IPS DF 6.9 (cell line): ENCODE measurements at regions not wholly inside any gene's neighbourhood (a gene's known extent, or its start where the extent isn't known, plus 50 kb on each side); places are given as distances from the start of the nearest gene placed in this dataset.
"Not testable (repeated sequence)": the region's sequence is repeated elsewhere in the genome, so short reads cannot be mapped to it uniquely, and the experiment has no call there.

Source experiments
- DNase-seq: peaks from one replicate; pipeline ENCODE4 v3.0.0-alpha.2; 2013; ENCODE audit warnings: low read depth, low spot score
- H3K27ac ChIP-seq: one replicate; pipeline ENCODE4 v1.5.1; 2013; ENCODE audit warnings: low read length, control low read depth
- H3K27me3 ChIP-seq: 2 replicates; pipeline ENCODE4 v1.6.1; 2013; ENCODE audit warnings: mild to moderate bottlenecking, low read length; ENCODE audit not compliant: control insufficient read depth, insufficient read depth
- H3K36me3 ChIP-seq: 2 replicates; pipeline ENCODE4 v1.6.1; 2013; ENCODE audit warnings: low read length; ENCODE audit not compliant: control insufficient read depth, insufficient read depth
- H3K4me1 ChIP-seq: 2 replicates; pipeline ENCODE4 v1.6.1; 2013; ENCODE audit warnings: low read length; ENCODE audit not compliant: control insufficient read depth, insufficient read depth
- H3K4me3 ChIP-seq: 2 replicates; pipeline ENCODE4 v1.5.1; 2013; ENCODE audit warnings: mild to moderate bottlenecking, low read length
- H3K9me3 ChIP-seq: 2 replicates; pipeline ENCODE4 v1.6.1; 2013; ENCODE audit warnings: low read length, inconsistent platforms; ENCODE audit not compliant: control insufficient read depth, insufficient read depth
- WGBS: extraction: QIAGEN DNeasy Blood & Tissue Kit; methylation state at CpG from one replicate; pipeline ENCODE4 v1.1.7; 2013; ENCODE audit warnings: mixed read lengths, missing lambda C conversion rate; ENCODE audit not compliant: insufficient read length, insufficient coverage; 5-methylcytosine and 5-hydroxymethylcytosine counted together

DNA sequence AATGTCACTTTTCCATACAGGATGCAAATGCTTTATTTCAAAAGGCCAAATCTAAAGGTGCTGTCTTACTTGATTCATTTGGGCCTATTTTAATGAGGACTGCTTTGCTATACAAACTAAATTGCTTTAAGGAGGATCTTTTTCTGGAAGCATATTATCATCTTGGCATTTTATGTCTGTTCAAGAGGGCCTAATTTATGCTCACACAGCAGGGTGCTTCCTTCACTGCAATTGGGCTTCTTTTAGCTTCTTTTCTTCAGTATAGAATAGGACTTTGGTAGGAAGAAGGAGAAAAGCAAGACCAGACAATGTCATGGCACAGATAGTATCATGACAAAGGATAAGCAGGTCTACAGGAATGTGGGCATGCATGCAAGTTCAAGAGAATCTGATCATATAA is 222.4 kb upstream of the ANKRD50 start:
- H3K27me3 ChIP-seq, result no peaks in the 10 kb centered on the region
- DNase-seq, result no peak
- no peak overlapping the region for H3K4me3 ChIP-seq
- H3K4me1 ChIP-seq, result peaks cover 2% of the 10 kb centered on the region; the same call in 1 of the 2 replicates
- no peaks in the 10 kb centered on the region for H3K36me3 ChIP-seq
- no peak overlapping the region for H3K27ac ChIP-seq
- H3K9me3 ChIP-seq, result no peaks in the 10 kb centered on the region

DNA sequence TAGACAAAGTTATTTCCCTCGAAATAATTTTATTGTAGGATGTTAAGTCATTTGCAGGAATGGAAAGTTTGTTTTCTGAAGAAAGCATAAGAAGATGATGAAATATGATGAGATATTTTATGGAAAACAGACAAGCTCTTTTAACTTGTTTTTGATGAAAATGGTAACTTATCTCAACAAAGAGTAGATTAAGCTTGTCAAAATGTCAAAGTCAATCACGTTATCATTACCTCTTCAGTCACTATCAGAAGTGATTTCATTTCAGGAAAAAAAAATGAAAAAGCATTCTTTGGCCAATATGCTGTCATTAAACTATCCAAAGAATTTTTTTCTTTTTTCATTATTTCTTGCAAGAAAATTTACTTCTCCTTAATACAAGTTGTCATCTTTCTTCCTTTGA is 221.0 kb upstream of the ANKRD50 start:
- 100% methylated on average over 1 of the region's 2 CpGs for WGBS
- Histone ChIP-seq H3K9me3 (no peaks in the 10 kb centered on the region), H3K4me1 (peaks cover 2% of the 10 kb centered on the region; the same call in 1 of the 2 replicates), H3K4me3 (no peak overlapping the region), H3K36me3 (no peaks in the 10 kb centered on the region), H3K27ac (no peak overlapping the region), H3K27me3 (no peaks in the 10 kb centered on the region)
- no peak for DNase-seq

DNA sequence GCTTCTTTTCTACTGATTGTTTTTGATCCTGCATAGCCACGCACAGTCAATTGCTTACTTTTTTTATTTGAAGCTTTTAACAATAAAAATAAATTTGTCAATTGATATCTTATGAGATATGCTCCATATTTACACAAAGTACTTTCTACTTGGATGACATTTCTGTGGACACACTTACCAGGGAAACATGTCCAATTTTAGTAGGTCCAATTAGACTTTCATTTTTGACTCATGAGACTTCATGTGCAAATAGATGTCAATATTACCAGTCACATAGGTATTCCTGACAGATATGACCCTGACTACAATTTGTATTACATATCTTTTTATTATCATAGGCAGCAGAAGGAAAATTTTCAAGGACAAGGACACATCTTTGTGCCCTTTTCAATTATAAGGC is 219.9 kb upstream of the ANKRD50 start:
- no peak for DNase-seq
- no peak overlapping the region for H3K4me3 ChIP-seq
- H3K9me3 ChIP-seq, result no peaks in the 10 kb centered on the region
- no CpG with 5 or more reads among the region's 1 CpG for WGBS
- no peaks in the 10 kb centered on the region for H3K36me3 ChIP-seq
- H3K4me1 ChIP-seq, result no peaks in the 10 kb centered on the region; the same call in 1 of the 2 replicates
- H3K27me3 ChIP-seq, result no peaks in the 10 kb centered on the region
- no peak overlapping the region for H3K27ac ChIP-seq

DNA sequence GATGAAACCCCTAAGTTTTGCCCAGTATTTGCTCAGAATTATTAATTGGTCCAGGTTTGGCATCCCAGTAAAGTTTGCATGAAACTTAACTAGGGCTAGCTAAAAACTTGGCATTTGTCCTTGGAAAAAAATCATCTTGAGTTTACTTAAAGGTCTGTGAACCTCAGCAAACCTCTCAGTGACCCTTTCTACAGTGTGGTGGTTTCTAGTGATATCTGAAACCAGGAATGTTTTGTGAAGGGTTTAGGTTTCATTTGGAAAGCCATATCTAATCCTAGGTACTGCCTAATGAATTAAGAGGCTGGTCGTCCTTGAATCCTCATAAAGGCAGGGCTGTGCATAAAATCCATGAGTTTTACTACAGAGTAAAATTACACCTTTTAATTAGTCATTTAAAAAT is 218.5 kb upstream of the ANKRD50 start:
- no peaks in the 10 kb centered on the region for H3K27me3 ChIP-seq
- H3K9me3 ChIP-seq, result no peaks in the 10 kb centered on the region
- no peak for DNase-seq
- no CpG with 5 or more reads among the region's 1 CpG for WGBS
- H3K4me1 ChIP-seq, result no peaks in the 10 kb centered on the region; the same call in 1 of the 2 replicates
- H3K4me3 ChIP-seq, result no peak overlapping the region
- no peaks in the 10 kb centered on the region for H3K36me3 ChIP-seq
- no peak overlapping the region for H3K27ac ChIP-seq

DNA sequence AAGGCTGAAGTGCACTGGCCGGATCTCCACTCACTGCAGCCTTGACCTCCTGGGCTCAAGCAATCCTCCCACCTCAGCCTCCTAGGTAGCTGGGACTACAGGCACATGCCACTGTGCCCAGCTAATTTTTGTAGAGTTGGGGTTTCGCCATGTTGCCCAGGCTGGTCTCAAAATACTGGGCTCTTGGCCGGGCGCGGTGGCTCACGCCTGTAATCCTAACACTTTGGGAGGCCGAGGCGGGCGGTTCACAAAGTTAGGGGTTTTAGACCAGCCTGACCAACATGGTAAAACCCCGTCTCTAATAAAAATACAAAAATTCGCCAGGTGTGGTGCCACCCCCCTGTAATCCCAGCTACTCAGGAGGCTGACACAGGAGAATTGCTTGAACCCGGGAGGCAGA is 210.2 kb upstream of the ANKRD50 start:
- not testable (repeated sequence) for H3K9me3 ChIP-seq, H3K27ac ChIP-seq, H3K4me1 ChIP-seq, H3K4me3 ChIP-seq, H3K27me3 ChIP-seq, DNase-seq, H3K36me3 ChIP-seq
- no CpG with 5 or more reads among the region's 12 CpGs for WGBS

DNA sequence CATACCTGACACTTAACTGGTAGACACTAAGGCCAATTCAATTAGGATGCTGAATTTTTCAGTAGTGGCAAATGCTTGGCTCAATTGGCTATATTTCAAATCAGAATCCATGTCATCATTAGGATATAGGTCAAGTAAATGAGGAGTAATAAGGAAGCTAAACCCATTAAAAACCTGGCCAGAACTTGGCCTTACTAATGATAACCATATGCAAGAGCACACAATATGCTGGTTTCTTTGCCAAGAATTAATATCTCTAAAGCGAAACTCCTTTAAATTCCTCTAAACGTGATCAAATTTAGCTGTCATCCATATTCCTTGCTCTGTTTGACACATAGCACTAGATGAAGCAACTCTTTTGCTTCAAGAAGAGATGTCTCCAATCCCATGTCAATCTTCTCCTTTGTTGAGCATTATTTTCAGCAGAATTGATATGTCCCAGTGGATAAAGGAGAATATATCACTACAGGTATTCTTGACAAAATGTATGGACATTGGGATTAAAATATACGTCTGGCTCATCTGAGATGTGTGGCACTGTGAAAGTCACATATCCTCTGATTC is 206.1 kb upstream of the ANKRD50 start:
- no peak overlapping the region for H3K27ac ChIP-seq
- no peaks in the 10 kb centered on the region for H3K36me3 ChIP-seq
- no CpG with 5 or more reads among the region's 3 CpGs for WGBS
- H3K27me3 ChIP-seq, result no peaks in the 10 kb centered on the region
- no peak overlapping the region for H3K4me3 ChIP-seq
- no peaks in the 10 kb centered on the region for H3K4me1 ChIP-seq
- no peak for DNase-seq
- no peaks in the 10 kb centered on the region for H3K9me3 ChIP-seq

DNA sequence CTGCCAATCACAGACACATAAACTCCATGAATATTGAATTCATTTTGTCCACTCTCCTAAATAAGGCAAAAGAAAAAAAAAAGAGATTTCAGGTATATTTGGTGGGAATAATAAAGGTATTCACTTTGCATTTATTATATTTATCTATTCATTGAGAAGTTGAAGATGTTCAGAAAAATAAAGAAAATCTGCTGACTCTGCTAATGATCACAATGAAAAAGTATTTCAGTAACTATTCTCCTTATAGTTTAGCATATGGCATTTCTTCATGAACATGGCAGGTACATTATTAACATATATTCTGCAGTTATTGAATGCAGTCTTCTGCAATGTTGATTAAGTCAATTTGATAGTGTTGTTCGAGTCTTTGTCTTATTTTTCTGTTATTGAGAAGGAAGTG is 202.5 kb upstream of the ANKRD50 start:
- Histone ChIP-seq H3K9me3 (no peaks in the 10 kb centered on the region), H3K36me3 (no peaks in the 10 kb centered on the region), H3K27me3 (no peaks in the 10 kb centered on the region), H3K27ac (no peak overlapping the region), H3K4me3 (no peak overlapping the region), H3K4me1 (no peaks in the 10 kb centered on the region)
- no peak for DNase-seq
- no CpG with 5 or more reads among the region's 1 CpG for WGBS

DNA sequence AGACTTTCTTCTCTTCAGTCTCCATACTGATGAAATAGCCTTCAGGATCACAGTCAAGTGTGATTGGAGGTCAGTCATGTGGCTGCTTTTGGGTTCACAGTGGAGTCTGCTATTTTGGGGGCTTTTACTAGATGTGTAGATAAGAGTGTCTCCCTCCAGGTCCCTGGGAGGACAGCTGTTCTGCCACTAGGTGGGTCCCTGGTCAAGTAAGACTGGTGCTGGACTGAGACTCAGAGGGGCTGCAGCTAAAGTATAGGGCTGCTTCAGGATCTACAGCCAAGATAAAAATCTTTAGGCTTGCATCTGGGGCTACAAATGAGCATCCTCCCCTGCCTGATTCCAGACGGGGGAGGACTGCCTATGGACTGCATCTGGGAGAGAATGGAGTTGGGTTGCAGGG is 200.7 kb upstream of the ANKRD50 start:
- Histone ChIP-seq H3K9me3 (no peaks in the 10 kb centered on the region), H3K4me1 (no peaks in the 10 kb centered on the region), H3K27me3 (no peaks in the 10 kb centered on the region), H3K4me3 (no peak overlapping the region), H3K36me3 (no peaks in the 10 kb centered on the region), H3K27ac (no peak overlapping the region)
- no peak for DNase-seq
- WGBS, result no CpG with 5 or more reads among the region's 1 CpG

DNA sequence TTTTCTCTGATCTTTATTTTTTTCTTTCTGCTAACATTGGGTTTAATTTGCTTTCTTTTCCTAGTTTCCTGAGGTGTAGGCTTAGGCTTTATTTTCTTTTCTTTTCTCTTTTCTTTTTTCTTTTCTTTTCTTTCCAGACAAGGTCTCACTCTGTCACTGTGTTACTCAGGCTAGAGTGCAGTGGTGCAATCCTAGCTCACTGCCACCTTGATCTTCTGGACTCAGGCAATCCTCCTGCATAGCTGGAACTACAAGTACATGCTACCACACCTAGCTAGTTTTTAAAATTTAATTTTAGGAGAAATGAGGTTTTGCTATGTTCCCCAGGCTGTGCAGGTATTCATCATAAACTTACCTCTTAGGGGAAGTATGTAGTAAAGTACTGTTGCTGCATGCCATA is 197.8 kb upstream of the ANKRD50 start:
- H3K27ac ChIP-seq, result no peak overlapping the region
- no peaks in the 10 kb centered on the region for H3K36me3 ChIP-seq
- no peaks in the 10 kb centered on the region for H3K4me1 ChIP-seq
- no peak overlapping the region for H3K4me3 ChIP-seq
- H3K27me3 ChIP-seq, result no peaks in the 10 kb centered on the region
- no peak for DNase-seq
- no peaks in the 10 kb centered on the region for H3K9me3 ChIP-seq

DNA sequence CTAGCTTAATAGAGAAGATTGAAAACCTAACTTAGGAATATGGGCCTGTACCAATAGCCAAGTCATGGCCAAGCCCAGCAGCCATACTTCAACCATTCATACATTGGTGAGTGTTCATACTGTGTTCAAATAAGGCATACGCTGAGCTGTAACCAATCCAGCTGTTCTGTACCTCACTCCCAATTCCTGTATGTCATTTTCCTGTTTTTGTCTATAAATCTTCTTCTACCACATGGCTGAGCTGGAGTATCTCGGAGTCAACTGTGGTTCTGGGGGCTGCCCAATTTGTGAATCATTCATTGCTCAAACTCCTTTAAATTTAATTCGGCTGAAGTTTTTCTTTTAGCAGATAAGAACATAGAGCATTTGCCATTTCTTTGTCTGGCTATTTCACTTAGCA is 195.3 kb upstream of the ANKRD50 start:
- WGBS, result no CpG with 5 or more reads among the region's 3 CpGs
- H3K4me1 ChIP-seq, result no peaks in the 10 kb centered on the region; the same call in 1 of the 2 replicates
- H3K27me3 ChIP-seq, result no peaks in the 10 kb centered on the region
- DNase-seq, result no peak
- no peak overlapping the region for H3K27ac ChIP-seq
- no peak overlapping the region for H3K4me3 ChIP-seq
- no peaks in the 10 kb centered on the region for H3K36me3 ChIP-seq
- H3K9me3 ChIP-seq, result no peaks in the 10 kb centered on the region

DNA sequence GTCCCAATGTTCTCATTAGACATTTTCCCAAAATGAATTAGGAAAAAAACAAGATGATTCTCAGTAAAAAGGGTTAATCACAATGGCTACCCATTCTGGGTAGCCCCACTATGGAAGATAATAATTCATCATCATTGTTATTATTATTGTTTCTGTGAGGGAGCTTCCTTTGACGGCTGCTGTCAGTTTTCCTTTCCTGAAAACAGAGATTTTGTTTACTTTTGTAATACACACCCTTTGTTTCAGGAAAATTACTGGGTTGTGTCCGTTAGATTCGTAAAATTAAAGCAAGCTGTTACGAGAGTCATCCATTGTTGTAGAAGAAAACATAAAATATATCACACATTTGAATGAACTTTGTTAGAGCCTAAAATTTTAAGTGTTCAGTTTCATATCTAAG is 192.9 kb upstream of the ANKRD50 start:
- Histone ChIP-seq H3K27me3 (no peaks in the 10 kb centered on the region), H3K4me3 (no peak overlapping the region), H3K9me3 (no peaks in the 10 kb centered on the region), H3K27ac (no peak overlapping the region), H3K4me1 (no peaks in the 10 kb centered on the region; the same call in 1 of the 2 replicates), H3K36me3 (no peaks in the 10 kb centered on the region)
- no peak for DNase-seq
- no CpG with 5 or more reads among the region's 4 CpGs for WGBS
